ENCODE measurements at regions not wholly inside any gene's neighbourhood (a gene's known extent, or its start where the extent isn't known, plus 50 kb on each side); places are given as distances from the start of the nearest gene placed in this dataset.

DNA sequence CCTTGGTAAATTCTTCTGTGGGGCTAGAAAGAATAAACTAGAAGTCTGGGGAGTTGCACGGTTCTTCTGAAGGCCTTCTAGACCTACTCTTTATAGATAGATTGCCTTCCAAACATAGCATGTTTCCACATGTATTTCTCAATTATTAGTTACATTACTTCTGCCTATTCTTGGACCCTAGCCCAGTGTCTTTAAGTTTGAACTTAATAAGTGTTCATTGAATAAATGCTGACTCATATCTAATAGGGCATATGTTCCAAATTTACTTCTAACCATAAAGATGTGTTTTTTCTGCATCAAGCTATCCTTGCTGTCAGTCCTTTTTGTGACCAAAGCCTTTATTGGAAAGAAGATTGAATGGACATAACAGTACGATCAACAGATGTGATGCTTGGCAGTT, 503.6 kb upstream of the ZFP42 start:
- no peaks in the 10 kb centered on the region for H3K9me3 ChIP-seq
- WGBS, 2 donors (ENCODE audit: low coverage in 1 of 2), result 68 to 88% methylated on average over 1 to 2 of the region's 2 CpGs
- ATAC-seq, result no peak

GRCh38 chr4:187493661-187494060, 501.9 kb upstream of the ZFP42 start:
- no peaks in the 10 kb centered on the region for H3K36me3 ChIP-seq
- H3K4me1 ChIP-seq, result no peaks in the 10 kb centered on the region
- ATAC-seq, result no peak
- TF ChIP-seq EP300 (IDR thresholded peaks at IDR 0.05) (no peak), POLR2AphosphoS5 (IDR thresholded peaks at IDR 0.05) (no peak), CTCF (IDR thresholded peaks at IDR 0.05) (no peak), POLR2A (IDR thresholded peaks at IDR 0.05) (no peak)
- H3K27ac ChIP-seq, result no peak overlapping the region
- H3K4me3 ChIP-seq, result no peak overlapping the region
- no peaks in the 10 kb centered on the region for H3K9me3 ChIP-seq
- no peaks in the 10 kb centered on the region for H3K27me3 ChIP-seq

More for the DNA sequence above, 503.6 kb upstream of the ZFP42 start:
- Histone ChIP-seq H3K27me3 (no peaks in the 10 kb centered on the region), H3K4me3 (no peak overlapping the region), H3K27ac (no peak overlapping the region), H3K36me3 (no peaks in the 10 kb centered on the region), H3K4me1 (no peaks in the 10 kb centered on the region)
- TF ChIP-seq POLR2AphosphoS5 (IDR thresholded peaks at IDR 0.05), result no peak

- Histone ChIP-seq H3K4me3 (no peak overlapping the region), H3K9me3 (no peaks in the 10 kb centered on the region), H3K4me1 (no peaks in the 10 kb centered on the region), H3K27me3 (no peaks in the 10 kb centered on the region), H3K27ac (no peak overlapping the region), H3K36me3 (no peaks in the 10 kb centered on the region)
- WGBS, 2 donors (ENCODE audit: low coverage in 1 of 2), result 78 to 80% methylated on average over 3 to 4 of the region's 4 CpGs
- TF ChIP-seq POLR2A (IDR thresholded peaks at IDR 0.05) (no peak), POLR2AphosphoS5 (IDR thresholded peaks at IDR 0.05) (no peak), EP300 (IDR thresholded peaks at IDR 0.05) (no peak), CTCF (IDR thresholded peaks at IDR 0.05) (no peak)
- ATAC-seq, result no peak
These were observed 495.6 kb upstream of the ZFP42 start for GRCh38 chr4:187499956-187500355.

- H3K4me3 ChIP-seq, result no peak overlapping the region
- H3K27ac ChIP-seq, result no peak overlapping the region
- ATAC-seq, result no peak
- WGBS, 2 donors (ENCODE audit: low coverage in 1 of 2), result 88 to 100% methylated on average over 1 of the region's 1 CpG
- H3K27me3 ChIP-seq, result no peaks in the 10 kb centered on the region
- no peaks in the 10 kb centered on the region for H3K4me1 ChIP-seq
- no peaks in the 10 kb centered on the region for H3K36me3 ChIP-seq
- no peaks in the 10 kb centered on the region for H3K9me3 ChIP-seq
- TF ChIP-seq EP300 (IDR thresholded peaks at IDR 0.05) (no peak), POLR2AphosphoS5 (IDR thresholded peaks at IDR 0.05) (no peak), CTCF (IDR thresholded peaks at IDR 0.05) (no peak), POLR2A (IDR thresholded peaks at IDR 0.05) (no peak)
These were observed 494.8 kb upstream of the ZFP42 start for GRCh38 chr4:187500796-187501195.

DNA sequence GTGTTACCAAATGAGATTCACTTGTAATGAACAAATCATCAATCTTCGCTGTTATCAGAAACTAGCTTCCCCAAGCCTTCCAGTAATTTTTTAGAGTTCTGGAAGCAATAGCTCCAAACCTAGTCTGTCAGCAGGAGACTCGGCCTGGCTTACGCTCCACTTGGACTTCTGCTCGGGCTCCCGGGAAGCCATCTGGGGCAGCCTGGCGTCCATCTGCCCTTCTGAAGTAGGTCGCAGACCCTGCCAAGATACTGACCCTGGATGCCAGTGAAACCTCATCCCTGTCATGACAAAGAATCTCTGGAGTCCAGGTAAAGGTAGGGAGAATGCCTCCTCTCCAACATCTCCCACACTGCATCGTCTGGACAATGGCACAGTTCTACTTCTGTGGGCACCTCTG, 493.8 kb upstream of the ZFP42 start:
- 61 to 100% methylated on average over 1 to 8 of the region's 8 CpGs for WGBS, 2 donors (ENCODE audit: low coverage in 1 of 2)
- no peaks in the 10 kb centered on the region for H3K4me1 ChIP-seq
- no peak for TF ChIP-seq POLR2A (IDR thresholded peaks at IDR 0.05)
- TF ChIP-seq EP300 (IDR thresholded peaks at IDR 0.05), result no peak
- TF ChIP-seq CTCF (IDR thresholded peaks at IDR 0.05), result no peak
- H3K27ac ChIP-seq, result no peak overlapping the region
- no peak for ATAC-seq
- H3K4me3 ChIP-seq, result no peak overlapping the region
- no peaks in the 10 kb centered on the region for H3K36me3 ChIP-seq
- H3K27me3 ChIP-seq, result no peaks in the 10 kb centered on the region
- H3K9me3 ChIP-seq, result no peaks in the 10 kb centered on the region

All from gastroesophageal sphincter (tissue), 4 donors.